ENCODE measurements at regions not wholly inside any gene's neighbourhood (a gene's known extent, or its start where the extent isn't known, plus 50 kb on each side); places are given as distances from the start of the nearest gene placed in this dataset.
"Not testable (repeated sequence)": the region's sequence is repeated elsewhere in the genome, so short reads cannot be mapped to it uniquely, and the experiment has no call there.

- DNase-seq, result no peak
Observed at GRCh38 chr3:6060251-6060650, 800.7 kb upstream of the GRM7 start.

- no peak for DNase-seq
Observed at GRCh38 chr3:6062261-6063187, 798.4 kb upstream of the GRM7 start.

DNA sequence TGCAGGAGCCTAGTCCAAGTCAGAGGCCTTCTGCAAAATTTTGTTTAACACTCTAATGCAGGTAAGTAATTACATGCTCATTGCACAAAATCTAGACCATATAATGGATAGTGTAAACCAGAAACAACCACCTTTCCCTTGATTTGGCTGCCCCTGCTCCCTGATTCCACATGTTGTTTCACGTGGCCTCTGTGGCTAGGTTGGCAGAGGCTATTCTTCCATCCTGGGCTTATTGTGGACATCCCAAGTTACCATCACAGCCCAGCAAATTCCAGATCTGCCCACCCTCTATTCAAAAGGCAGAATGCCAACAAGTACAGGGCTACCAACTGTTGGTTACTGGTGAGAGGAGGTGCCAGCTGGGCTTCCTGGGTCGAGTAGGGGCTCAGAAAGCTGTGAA, 794.5 kb upstream of the GRM7 start:
- no peak for DNase-seq

- not testable (repeated sequence) for DNase-seq
Observed at GRCh38 chr3:6066868-6067578, 793.9 kb upstream of the GRM7 start.

DNA sequence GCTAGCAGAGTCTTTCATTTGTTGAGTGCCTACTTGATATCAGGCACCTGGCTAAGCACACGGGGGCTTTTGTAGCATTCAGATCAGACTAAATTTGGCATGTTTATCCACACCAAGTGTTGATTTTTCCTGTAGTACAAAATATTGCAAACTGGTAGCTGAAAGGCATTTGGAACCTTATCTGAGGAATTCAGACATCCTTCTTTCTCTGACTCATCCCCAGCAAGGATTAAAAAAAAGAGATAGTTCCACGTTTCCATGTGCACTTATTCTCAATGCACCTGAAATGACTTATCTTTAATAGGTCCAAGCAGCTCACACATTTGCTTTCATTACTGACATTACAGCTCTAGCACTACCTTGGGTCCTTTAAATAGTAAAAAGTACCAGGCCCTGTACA, 786.0 kb upstream of the GRM7 start:
- DNase-seq, result no peak

- no peak for DNase-seq
Observed at GRCh38 chr3:6078436-6078835, 782.5 kb upstream of the GRM7 start.

DNA sequence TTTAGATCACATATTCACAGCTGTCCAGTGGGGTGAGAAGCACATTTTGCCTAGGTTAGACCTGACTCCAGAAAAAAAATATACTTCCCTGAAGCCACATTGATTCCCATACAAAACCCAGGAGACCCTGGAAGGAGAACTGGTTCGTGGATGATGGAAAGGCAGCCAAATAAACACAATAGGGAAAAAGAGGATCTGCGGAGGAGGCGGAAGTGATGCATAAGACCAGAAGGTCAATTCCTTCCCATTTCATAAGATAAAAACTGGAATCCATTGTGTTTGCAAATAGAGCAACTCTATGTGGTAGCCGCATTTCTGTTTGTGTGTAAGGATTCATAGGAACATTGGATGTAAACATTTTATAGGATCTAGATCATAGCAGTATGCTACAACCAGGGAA, 781.9 kb upstream of the GRM7 start:
- no peak for DNase-seq

DNA sequence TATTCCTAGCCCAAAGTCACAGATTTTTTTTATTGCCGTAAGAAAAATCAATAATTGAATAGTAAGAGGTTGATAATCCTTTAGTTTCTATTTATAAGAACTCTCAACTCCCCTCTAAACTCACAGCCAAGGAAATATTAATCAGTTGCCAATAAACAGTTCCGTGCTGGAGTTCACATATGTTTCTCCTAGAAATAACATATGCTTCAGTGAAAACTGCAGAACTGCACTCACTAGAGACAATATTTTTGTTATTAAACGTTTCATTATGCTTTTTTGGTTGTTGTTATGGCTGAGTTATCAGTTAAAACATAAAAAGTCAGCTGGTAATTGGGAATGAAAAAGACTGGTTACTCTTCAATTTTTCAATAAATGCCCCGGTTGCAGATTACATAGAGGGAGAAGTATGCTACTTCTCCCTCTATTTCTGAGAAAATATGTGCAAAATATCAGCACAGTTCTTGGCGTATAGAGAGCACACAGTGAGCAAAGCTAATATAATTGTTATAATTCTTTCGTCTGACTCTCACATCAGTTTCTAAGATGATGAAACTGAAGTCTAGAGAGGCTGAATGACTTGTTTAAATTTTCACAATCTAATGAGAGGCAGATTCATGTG, 781.2 kb upstream of the GRM7 start:
- no peak for DNase-seq

- no peak for DNase-seq
Observed at GRCh38 chr3:6088433-6088832, 772.5 kb upstream of the GRM7 start.

- DNase-seq, result no peak
Observed at GRCh38 chr3:6089780-6090179, 771.1 kb upstream of the GRM7 start.

DNA sequence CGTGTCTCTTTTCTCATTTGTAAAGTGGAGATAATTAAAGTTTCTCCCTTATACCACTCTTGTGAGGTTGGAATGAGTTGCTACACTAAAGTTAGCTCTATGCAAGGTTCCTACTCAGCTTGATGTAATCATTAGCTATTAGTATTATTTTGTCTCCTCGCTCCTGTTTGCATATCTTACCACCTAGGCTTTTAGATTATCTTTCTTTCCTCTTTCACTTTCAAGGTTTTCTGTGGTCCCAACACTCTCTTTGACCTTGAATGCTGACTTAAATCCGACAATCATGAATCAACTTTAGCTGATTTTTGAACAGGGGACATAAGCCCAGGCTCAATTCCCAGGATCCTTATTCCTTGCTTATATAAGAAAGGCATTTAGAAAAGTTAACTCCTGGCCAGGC, 769.7 kb upstream of the GRM7 start:
- DNase-seq, result no peak

GRCh38 chr3:6095006-6095405, 765.9 kb upstream of the GRM7 start:
- DNase-seq, result no peak

- DNase-seq, result no peak
Observed at GRCh38 chr3:6097021-6097420, 763.9 kb upstream of the GRM7 start.

DNA sequence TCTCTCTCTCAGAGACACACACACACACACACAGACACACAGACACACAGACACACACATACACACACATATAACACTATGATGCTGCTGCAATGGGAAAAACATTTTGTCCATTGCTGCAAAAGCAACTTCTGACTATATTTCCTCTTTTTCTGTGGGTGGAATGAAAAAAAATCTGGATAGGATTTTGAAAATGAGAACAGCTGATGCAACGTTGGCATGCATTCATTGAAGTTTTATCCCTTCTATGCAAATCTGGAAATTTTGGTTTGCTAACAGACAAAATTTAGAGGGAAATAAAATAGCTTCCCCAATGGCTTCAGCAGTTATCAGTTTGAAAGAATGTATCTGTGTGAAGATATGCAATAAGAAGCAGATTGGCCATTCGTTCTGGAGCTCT, 763.4 kb upstream of the GRM7 start:
- no peak for DNase-seq

- DNase-seq, result no peak
Observed at GRCh38 chr3:6098516-6099157, 762.3 kb upstream of the GRM7 start.

DNA sequence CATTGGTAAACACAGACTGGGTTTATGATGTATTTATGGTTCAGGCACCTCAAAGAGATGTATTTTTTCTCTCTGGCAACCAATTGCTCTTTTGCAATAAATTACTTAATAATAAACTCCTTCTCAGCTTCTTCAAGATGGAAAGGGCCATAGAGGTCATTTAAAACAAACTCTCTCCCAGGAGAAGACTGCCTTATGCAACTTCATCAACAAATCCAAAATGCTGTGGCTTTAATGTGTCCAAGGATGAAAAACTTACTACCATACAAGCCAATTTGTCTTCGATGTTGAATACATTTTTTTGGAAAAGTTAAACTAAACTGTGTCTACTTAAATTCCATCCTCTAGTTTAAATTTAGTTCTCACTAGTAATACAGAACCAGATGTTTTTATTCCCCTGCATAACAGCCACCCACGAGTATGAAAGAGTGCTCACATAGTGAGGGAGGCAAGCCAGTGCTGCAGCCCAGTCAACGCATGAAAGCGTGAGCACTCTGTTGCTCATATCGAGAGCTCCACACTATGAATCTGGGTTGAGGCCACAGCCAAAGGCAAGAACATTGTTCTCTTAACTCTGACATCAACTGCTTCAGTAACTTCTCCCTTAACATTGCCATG, 761.3 kb upstream of the GRM7 start:
- DNase-seq, result no peak

DNA sequence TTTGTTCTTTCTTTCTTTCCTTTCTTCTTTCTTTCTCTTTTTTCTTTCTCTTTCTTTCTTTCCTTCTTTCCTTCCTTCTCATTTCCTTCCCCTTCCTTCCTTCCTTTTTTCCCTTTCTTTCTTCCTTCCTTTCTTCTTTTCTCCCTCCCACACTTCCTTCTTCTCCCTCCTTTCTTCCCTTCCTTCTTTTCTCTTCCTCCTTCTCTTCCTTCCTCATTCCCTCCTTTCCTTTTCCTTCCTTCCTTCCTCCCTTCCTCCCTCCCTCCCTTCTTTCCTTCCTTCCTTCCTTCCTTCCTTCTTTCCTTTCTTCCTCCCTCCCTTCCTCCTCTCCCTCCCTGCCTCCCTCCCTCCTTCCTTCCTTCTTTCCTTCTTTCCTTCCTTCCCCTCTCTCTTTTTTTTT, 755.7 kb upstream of the GRM7 start:
- DNase-seq, result no peak

DNA sequence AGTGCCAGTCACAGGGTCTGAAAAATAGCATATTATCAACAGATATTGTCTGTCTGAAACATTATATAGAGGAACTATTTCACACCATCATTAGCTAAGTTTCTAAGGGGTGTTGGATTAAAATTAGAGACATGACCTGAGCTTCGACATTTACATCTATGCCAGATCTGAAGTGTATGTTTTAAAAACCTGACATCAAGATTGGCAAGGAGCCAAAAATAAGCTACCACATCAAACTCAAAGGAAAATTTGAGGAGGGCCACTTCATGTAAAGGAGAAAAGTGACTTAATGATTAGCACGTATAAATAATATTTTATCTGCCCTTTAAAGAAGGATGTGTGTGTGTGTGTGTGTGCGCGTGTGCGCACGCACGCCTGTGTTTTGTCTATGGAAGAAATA, 752.0 kb upstream of the GRM7 start:
- no peak for DNase-seq

DNA sequence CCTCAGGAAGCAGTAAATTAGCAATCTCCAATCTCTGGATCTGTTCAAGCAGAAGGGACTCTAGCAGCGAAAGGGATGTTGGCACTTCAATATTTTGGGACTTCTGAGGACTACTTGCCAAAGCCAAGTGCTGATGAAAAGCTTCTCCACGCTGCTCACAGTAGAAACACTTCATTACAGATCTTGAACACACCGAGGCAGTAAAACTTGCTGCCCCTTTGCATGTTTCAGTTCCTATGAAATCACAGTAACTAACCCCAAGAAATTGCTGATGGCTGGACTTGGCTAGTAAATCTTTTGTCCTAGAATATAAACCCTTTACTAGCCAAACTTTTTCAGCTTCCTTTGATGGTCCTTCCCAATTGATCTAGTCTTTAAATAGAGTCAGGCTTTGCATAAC, 750.5 kb upstream of the GRM7 start:
- no peak for DNase-seq

DNA sequence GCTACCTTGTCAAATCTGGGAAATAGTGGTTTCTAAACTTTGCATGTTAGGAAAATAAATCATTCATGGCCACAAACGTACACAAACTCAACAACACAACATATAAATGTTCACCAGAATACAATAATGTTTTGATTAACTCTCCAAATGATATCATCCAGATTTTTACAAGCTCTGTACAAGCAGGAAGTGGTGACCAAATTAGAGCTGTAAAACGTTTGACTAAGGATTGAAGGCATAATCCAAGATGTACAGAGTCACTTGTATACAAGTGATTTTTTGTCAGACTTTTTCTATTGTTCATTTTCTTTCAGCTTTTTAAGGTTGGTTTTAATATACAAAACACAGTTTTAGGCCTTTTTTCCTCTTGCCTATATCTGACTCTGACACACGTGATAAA, 748.4 kb upstream of the GRM7 start:
- no peak for DNase-seq

GRCh38 chr3:6113338-6113737, 747.6 kb upstream of the GRM7 start:
- no peak for DNase-seq

- DNase-seq, result no peak
Observed at GRCh38 chr3:6119367-6119766, 741.5 kb upstream of the GRM7 start.

GRCh38 chr3:6120786-6121185, 740.1 kb upstream of the GRM7 start:
- no peak for DNase-seq
